ENCODE measurements at regions not wholly inside any gene's neighbourhood (a gene's known extent, or its start where the extent isn't known, plus 50 kb on each side); places are given as distances from the start of the nearest gene placed in this dataset.
"Not testable (repeated sequence)": the region's sequence is repeated elsewhere in the genome, so short reads cannot be mapped to it uniquely, and the experiment has no call there.

GRCh38 chr14:25375639-25376038 is 325.7 kb upstream of the STXBP6 start:
- CTCF ChIA-PET, result no interaction called here
- POLR2A ChIA-PET, result no interaction called here

GRCh38 chr14:25371068-25371467 is 321.1 kb upstream of the STXBP6 start:
- TF ChIP-seq CTCF (IDR thresholded peaks at IDR 0.05; ENCODE audit: insufficient read depth, low read length, missing control alignments), result no peak
- no peak for DNase-seq (ENCODE audit: low read depth, low spot score)
- ChIA-PET POLR2A (no interaction called here), CTCF (no interaction called here)
- no peak overlapping the region for H3K4me3 ChIP-seq (ENCODE audit: low read depth, low read length)

More at GRCh38 chr14:25375639-25376038, 325.7 kb upstream of the STXBP6 start:
- H3K4me3 ChIP-seq (ENCODE audit: low read depth, low read length), result no peak overlapping the region
- no peak for TF ChIP-seq CTCF (IDR thresholded peaks at IDR 0.05; ENCODE audit: insufficient read depth, low read length, missing control alignments)
- DNase-seq (ENCODE audit: low read depth, low spot score), result no peak

GRCh38 chr14:25370057-25370456 is 320.1 kb upstream of the STXBP6 start:
- CTCF ChIA-PET; DNase-seq (ENCODE audit: low read depth, low spot score); POLR2A ChIA-PET; H3K4me3 ChIP-seq (ENCODE audit: low read depth, low read length): not testable (repeated sequence)

- ChIA-PET CTCF (no interaction called here), POLR2A (no interaction called here)
- H3K4me3 ChIP-seq (ENCODE audit: low read depth, low read length), result no peak overlapping the region
- TF ChIP-seq CTCF (IDR thresholded peaks at IDR 0.05; ENCODE audit: insufficient read depth, low read length, missing control alignments), result no peak
- DNase-seq (ENCODE audit: low read depth, low spot score), result no peak
Measured at GRCh38 chr14:25358330-25358729, 308.4 kb upstream of the STXBP6 start.

- TF ChIP-seq CTCF (IDR thresholded peaks at IDR 0.05; ENCODE audit: insufficient read depth, low read length, missing control alignments), result no peak
- ChIA-PET CTCF (no interaction called here), POLR2A (no interaction called here)
- H3K4me3 ChIP-seq (ENCODE audit: low read depth, low read length), result no peak overlapping the region
- no peak for DNase-seq (ENCODE audit: low read depth, low spot score)
Measured at GRCh38 chr14:25351269-25351668, 301.3 kb upstream of the STXBP6 start.

GRCh38 chr14:25350802-25351201 is 300.9 kb upstream of the STXBP6 start:
- no peak overlapping the region for H3K4me3 ChIP-seq (ENCODE audit: low read depth, low read length)
- no peak for DNase-seq (ENCODE audit: low read depth, low spot score)
- ChIA-PET CTCF (no interaction called here), POLR2A (no interaction called here)
- TF ChIP-seq CTCF (IDR thresholded peaks at IDR 0.05; ENCODE audit: insufficient read depth, low read length, missing control alignments), result no peak

- H3K4me3 ChIP-seq (ENCODE audit: low read depth, low read length), result no peak overlapping the region
- CTCF ChIA-PET, result no interaction called here
- DNase-seq (ENCODE audit: low read depth, low spot score), result no peak
- POLR2A ChIA-PET, result no interaction called here
- TF ChIP-seq CTCF (IDR thresholded peaks at IDR 0.05; ENCODE audit: insufficient read depth, low read length, missing control alignments), result no peak
Measured at GRCh38 chr14:25350021-25350420, 300.1 kb upstream of the STXBP6 start.

Data from AG04449 (cell line).